Prostate gland (tissue), 2 donors: ENCODE measurements at regions not wholly inside any gene's neighbourhood (a gene's known extent, or its start where the extent isn't known, plus 50 kb on each side); places are given as distances from the start of the nearest gene placed in this dataset.

ENCODE experiments used
- CTCF ChIP-seq, 4 experiments: fragments of 200-600 bp in 2 of 4; fragments of 450-650 bp in 2 of 4; sonication (generic) in 2 of 4; IDR thresholded peaks; 1 replicate in 3 of 4; 2 replicates in 1 of 4; pipeline ENCODE4 v1.5.1; 2016 to 2019; ENCODE audit warnings: antibody characterized with exemption in 4 of 4, mild to moderate bottlenecking in 2 of 4, moderate library complexity in 2 of 4
- POLR2A ChIP-seq: fragments of 450-650 bp; IDR thresholded peaks from one replicate; pipeline ENCODE4 v1.6.1; 2016; ENCODE audit warnings: antibody characterized with exemption, mild to moderate bottlenecking
- POLR2AphosphoS5 ChIP-seq: sonication (generic); formaldehyde crosslinking; IDR thresholded peaks from one replicate; pipeline ENCODE4 v1.6.1; 2017; ENCODE audit warnings: antibody characterized with exemption

- TF ChIP-seq POLR2A, result no peak
- no peak for TF ChIP-seq POLR2AphosphoS5
- TF ChIP-seq CTCF (IDR thresholded peaks at IDR 0.05), result no peak
These were observed 731.5 kb downstream of the XPNPEP1 start for GRCh38 chr10:109191823-109192222.
